SIG-M5 treated with dmso at 0.1 percent for 504 hours (cell line): ENCODE measurements at regions not wholly inside any gene's neighbourhood (a gene's known extent, or its start where the extent isn't known, plus 50 kb on each side); places are given as distances from the start of the nearest gene placed in this dataset.
"Not testable (repeated sequence)": the region's sequence is repeated elsewhere in the genome, so short reads cannot be mapped to it uniquely, and the experiment has no call there.

ENCODE experiments used
- DNase-seq: peaks from one replicate; lab custom pipeline; 2025; ENCODE audit not compliant: unreplicated experiment; lab: John Stamatoyannopoulos, UW

DNA sequence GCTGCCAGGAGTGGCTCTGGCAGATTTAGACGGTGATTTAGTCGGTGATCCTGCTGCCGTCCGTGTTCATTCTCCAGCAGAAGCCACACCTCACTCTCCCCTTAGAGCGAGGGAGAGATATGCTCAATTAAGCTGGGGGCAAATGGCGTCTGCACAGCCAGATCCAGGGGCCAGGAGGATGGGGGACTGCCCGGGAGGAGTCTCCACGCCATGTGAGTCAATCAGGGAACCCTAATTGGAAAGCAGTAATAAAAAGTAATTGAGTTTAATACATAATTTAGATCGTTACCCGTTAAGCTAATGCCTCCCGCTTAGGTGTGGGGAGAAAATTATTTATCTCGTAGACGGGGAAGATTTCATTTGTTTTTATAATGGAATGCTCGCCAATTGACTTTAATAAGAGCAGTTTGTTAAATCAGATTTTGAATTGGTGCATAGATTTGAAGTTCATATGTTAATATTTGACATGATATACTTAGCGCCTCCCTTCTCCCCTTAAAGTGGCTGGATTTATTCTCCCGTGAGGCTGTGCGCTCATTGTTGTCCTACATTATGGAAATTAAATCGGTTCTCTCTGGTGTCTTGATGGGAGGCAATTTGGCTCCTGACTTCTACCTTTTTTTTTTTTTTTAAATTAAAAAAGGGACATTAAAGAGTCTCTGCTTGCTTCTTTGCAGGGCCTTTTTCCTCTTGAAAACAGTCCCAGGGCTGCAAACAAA, 104.9 kb upstream of the C14orf180 start:
- no peak for DNase-seq

DNA sequence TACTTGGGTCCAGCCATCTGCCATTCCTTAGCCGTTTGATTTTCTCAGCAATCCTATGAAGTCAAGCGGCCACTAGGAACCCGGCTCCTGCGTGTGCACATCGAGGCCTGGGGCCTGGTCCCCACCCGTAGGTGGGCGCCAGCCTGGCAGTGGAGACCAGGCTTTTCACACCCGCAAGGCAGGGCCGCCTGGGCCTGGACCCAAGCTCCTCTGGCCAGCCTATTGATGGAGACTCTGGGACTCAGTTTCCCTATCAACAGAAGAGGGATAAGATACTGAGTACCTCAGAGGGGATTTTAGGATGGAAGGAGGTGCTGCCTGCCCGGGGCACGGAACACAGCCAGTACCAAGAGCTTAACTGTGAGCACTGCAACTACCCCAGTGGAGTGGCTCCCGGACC, 104.3 kb upstream of the C14orf180 start:
- DNase-seq, result no peak

DNA sequence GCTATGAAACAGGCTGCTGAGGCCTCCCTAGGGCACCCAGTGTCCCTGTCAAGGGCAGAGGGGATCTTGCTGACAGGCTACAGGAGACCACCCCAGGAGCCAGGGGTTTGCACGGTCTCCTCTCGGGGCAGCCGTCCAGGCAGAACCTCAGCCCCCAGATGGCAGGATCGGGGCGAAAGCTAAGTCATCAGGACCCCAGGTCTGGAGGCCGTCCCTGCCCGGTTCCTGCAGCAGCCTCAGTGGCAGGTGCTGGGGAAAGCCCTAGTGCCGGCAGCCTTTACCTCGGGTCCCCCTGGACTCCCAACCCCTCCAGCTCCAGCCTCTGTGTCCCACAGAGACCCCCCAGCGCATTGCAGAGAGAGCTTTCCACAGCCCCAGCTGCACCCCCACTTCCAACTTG, 103.8 kb upstream of the C14orf180 start:
- DNase-seq, result no peak

DNA sequence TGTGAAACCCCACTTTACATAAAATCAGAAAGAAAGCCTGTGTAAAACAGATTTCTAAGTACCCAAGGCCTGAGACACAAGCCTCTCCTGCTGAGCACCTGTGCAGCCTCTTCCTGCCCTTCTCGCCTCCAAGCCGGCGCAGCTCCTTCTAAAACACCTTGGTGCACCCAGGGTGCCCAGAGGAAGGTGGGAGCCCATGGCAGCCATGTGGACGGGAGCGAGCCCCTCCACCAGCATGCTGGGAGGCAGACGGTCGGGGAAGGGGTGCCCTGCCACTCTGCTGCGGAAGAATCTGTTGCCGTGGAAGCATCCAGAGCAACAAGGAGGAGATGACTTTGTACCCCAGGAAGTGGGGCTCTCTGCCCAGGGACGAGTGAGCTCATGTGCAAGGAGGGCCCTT, 103.1 kb upstream of the C14orf180 start:
- no peak for DNase-seq

DNA sequence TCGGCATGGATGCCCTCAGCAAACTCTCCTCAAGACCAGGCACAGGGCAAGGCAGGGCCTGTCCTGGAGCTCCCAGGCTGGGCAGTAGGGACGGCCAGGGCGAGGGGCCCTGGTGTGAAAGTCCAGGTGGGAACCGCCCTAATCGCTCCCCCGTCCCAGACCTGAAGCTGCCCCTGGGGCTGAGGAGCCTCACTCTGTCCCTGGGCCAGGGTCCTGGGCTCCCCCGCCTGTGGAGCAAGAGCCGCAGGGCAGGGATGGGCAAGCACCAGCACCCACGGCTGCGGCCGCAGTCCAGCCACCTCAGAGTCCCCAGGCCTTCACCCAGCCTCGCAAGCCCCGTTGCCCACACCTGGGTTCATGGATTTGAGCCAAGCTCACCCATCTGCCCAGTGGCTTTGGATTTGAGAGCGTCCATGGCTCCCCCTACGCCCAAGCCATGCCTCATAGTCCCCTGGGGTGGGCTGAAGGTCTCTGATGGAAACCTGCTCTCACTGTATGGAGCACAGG, 102.4 kb upstream of the C14orf180 start:
- DNase-seq, result no peak

DNA sequence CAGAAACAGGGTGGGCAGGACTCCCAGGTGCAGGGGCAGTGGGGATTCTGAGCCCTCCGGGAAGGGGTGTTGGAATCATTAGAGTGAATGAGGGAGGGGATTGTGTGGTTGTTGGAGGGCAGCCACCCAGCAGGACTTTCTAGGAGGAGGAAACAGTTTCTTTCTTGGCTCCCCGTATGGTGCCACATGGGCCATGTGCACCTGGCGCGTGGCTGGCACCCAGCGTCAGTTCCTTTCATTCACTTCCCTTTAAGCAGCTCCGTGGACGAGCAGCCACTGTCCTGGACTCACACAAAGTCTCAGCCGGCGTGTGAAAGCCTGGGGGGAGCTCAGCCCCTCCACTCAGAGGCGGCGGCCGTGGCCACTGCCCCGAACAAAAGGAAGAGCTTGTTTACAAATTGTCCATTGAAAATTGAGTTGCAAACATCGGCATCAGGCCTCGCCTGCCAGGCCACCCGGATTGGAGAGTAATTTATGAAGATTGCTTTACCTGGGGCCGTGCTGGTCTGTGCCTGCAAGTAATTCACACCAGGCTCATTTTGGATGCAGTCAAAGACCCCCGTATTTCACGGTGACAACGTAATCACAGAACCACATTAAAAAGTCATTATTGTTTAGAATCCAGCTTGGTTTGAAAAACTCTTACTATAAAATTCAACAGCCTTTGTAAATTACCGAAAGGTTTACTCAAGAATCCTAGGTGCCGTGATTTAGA, 101.7 kb upstream of the C14orf180 start:
- DNase-seq, result no peak

DNA sequence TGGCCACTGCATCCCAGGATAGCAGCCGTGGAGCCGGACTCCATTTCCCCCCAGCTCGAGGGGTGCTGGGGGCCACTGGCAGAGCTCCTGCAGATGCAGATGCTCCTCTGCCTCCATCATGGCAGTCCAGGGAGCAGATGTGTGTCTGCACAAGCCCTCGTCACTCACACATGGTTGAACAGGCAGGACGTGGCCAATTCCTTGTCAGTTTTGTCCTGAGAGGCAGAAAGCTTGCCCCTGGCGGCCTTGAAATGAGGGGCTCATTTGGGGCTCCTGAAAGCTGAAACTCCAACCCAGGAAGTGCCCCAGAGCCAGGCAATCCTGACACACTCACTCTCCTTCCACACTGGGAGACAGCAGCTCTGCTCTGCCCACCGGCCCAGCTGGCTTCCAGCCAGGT, 100.9 kb upstream of the C14orf180 start:
- DNase-seq, result no peak

DNA sequence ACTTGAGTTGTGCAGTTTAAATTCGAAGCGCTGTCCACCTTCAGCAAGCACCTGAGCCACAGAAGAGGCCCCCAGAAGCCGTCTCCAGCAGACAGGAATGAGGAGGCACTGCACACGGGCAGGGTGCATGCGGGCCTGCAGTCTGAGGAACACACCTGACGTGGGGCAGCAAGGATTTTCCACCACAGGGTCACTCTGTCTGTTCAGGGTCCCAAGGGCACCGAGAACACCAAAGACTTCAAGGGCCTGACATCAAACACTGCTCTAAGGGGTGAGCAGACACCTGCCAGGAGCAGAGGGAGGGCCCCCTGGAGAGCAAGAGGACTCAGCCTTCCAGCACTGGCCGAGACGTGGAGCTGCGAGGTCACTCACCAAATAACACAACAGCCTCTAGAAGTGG, 99.7 kb upstream of the C14orf180 start:
- DNase-seq, result no peak

DNA sequence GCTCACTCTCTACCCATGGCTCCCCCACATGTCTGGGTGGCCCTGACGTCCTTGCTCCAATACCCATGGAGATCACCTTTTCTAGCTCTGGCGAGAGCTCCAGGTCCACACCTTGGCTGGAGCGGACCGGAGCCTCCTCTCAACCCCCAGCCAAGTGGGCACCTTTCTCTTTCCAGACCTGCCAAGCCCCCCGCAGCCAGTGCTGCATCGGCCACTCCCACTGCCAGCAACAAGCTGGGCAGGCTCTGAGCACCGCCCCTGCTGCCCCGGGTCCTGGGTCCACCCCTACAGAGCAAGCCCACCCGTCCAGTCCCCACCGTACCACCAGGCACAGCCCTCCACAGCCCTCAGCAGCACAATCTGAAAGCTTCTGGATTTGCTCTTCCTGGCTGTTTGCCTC, 98.2 kb upstream of the C14orf180 start:
- no peak for DNase-seq

DNA sequence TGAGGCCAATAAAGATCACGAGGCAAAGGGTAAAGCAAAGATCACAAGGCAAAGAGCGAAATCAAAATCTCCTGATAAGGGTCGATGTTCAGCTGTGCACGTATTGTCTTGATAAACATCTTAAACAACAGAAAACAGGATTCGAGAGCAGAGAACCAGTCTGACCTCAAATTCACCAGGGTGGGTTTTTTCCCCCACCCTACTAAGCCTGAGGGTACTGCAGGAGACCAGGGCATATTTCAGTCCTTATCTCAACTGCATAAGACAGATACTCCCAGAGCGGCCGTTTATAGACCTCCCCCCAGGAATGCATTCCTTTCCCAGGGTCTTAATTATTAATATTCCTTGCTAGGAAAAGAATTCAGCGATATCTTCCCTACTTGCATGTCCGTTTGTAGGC, 97.5 kb upstream of the C14orf180 start:
- DNase-seq, result not testable (repeated sequence)

DNA sequence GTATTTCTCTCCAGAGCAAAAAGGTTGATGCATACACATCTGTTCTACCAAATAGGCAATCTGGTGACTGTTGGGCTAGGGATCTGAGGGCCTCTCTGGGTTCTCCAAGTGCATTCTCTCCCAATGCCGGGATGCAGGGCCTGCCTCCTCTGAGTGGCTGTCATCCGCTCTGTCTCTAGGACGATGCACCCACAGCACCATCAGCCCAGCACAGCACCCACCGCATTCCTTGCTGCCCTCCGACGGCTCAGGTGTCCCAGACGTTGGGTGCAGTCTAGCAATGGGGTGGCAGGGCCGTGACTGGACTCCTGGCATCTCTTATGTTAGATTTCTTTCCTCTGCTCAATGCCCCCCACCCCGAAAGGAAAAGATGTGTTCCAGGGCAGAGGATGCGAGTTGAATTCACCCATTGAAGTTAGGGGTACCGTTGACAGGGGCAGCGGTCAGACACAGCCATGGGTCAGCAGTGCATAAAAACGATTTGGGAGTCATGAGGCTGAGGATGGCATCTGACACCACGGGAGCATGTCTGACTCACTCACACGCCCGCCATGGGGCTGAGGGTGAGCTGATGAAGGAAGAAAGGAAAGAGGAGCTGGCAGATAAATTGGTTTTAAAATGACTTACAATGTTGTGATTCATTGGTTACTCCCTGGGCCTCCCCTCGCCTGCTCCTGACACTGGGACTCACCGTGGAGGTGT, 93.2 kb upstream of the C14orf180 start:
- no peak for DNase-seq

DNA sequence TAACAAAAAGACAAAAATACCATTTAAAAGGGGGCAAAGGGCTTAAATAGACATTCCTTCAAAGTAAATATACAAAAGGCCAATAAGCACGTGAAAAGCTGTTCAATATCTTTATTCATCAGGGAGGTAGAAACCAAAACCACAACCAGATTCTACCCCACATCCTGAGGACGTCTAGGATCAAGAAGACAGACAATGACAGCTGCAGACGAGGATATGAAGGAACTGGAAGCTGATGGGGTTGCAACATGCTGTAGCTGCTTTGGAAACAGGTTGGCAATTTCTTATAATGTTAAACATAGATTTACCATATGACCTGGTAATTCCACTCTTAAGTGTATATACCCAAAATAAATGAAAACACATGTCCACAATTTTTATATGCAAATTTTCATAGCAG, 85.1 kb upstream of the C14orf180 start:
- no peak for DNase-seq

DNA sequence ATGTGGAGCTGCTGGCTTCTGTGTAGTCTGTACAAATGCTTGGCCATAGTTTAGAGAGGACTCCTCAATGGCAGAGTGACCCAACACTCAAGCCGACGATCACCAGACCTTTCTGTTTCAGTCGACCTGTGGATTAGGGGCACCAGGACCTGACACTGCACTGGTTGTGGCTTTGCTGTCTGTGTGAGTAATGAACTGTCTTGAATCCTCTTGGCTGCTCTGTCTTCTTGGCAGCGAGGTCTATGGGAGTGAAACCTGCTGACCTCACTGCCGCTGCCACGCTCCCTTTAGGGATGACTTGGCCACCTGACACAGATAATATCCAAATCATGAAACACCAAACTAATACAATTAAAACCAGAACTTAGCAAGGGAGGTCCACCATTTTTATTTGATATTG, 83.5 kb upstream of the C14orf180 start:
- no peak for DNase-seq

DNA sequence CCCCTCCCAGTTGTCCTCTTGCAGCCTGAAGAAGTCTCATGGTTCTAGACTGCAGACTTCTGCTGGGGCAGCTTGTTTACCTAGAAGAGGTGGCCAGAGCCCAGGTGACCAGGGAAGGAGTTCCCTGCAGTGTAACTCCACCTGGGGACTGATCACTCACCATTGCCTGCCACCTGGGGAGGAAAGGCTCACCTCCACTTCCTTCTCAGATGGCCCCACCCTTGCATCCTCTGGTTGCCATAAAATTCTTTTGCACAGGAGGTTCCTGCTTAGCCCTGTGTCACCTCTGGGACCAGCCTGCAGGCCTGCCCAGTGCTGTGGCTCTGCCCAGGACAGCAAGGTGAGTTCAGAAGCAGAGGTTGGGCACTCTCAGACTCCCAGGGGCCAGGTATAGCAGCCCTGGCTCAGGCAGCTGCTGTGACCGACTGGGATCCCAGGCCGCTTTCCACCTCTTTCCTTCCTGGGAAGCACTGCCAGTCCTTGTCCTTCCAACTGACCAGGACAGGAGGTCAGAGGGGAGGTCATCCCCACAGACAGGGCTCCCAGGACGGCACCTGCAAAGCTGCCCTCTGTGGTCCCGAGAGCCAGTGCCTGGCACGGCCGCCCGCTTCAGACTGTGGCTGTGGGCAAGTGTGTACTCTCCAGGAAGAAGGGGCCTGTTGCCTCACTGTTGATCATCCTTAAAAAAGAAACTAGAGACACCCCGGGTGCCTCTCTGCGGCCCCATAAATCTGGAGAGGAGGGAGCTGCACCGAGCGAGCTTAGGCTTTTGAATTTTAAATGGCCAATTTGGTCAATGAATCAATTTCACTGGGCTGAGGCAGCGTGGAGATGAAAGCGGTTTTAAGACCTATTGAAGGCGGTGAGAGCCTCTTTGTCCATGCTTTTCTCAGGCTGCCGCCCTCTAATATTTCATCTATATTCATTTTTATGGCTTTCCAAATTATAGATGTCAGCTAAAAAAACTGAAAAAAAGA, 79.5 kb upstream of the C14orf180 start:
- no peak for DNase-seq

DNA sequence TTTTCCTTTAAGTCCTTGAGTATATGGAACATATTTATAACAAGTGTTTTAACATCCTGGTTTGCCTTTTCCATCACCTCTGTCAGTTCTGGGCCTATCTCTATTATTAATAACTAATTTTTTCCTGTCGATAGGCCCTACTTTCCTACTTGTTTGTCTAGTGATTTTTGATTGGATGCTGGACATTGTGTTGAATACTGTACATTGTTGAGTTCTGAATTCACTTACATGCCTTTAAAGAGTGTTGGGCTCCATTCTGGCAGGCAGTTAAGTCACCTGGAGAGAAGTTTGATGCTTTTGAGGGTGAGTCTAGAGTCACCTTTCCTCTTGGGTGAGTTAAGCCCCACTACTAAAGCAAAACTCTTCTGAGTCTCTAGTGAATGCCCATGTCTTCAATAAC, 77.5 kb upstream of the C14orf180 start:
- no peak for DNase-seq

DNA sequence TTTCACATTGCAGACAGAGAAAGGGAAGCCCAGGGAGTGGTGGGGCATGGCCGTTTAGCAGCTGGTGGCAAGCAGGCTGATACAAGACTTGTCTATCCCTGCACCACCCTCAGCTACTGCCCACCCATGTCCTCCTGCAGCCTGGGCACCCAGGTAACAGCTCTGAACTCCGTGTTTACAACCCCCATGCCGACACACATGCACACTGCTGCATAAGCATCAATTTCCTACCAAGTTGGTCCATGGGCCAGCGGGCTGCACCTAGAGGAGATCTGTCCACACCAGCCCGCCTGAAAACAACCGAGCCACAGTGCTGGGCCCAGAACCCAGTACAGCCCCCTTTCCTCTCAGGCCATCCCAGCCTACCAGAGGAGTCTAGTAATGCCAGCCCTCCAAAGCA, 75.9 kb upstream of the C14orf180 start:
- DNase-seq, result no peak

DNA sequence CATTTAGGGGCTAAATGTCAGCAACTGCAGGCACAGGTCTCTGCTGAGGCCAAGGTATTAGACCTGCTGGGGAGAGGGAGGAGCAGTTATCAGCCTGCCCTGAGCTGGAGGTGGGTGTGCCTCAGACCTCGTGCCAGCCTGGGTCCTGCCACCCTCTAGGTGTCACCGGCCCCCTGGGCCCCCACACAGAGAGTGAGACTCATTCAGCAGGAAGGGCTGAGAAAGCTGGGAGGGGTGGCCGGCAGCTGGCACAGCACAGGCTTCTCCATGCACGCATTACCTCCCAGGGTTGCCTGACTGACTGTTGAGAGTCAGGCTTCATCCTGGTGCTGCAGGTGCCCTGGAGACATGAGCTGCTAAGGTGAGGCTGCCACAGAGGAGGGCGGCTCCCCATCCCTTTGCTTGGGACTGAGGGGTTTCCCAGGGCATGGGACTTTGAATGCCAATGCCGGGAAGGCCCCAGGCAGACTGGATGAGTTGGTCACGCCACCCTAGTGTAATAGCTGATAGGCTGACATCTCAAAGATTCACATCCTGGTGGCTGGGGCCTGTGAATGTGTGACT, 75.3 kb upstream of the C14orf180 start:
- no peak for DNase-seq

DNA sequence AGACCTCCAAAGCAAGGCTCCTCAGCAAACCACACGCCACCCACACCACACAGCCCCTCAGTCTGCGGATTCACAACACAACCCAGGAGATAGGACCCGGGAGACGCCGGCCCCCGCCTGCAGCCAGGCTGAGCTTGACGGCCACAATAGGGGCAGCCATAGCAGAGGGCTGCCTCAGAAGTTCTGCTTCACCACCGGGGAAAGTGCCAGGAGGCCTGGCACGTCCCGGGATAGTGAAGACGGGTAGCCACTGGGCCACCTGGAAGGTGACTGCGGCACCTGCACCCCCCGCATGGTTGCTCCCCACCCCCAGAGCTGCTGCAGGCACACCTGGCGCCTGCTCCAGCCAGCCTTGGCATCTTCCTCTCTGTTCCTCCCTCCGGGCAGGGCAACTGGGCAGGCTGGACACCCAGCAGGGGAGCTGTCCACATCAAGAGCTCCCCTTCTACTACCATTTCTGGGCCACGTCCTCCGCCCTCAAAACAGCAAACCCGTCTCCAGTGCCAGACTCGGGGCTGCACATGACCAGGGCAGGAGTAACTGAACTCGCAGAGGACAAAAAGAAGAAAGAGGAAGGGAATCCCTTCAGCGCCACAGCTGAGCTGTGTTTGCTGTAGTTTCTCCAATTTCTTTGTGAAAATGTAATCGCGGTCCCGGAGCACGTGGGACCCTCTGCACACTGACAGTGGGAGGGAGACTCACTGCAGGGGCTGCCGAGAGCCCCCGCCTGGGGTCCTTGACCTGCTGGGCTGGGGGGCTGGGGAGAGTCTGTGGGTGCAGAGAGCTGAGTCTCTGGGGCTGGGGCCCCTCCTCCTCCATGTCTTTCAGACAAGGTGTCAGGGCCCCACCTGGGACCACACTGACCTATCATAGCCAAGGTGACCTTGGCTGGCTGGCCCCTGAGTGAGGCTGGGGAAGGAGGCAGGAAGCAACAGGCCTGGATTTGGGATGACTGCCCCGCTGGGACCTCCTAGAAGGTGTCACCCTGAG, 74.2 kb upstream of the C14orf180 start:
- no peak for DNase-seq
